Keratinocyte (primary cell): ENCODE measurements at regions not wholly inside any gene's neighbourhood (a gene's known extent, or its start where the extent isn't known, plus 50 kb on each side); places are given as distances from the start of the nearest gene placed in this dataset.

ENCODE experiments used
- CTCF ChIP-seq, 3 experiments: IDR thresholded peaks in 1 of 3; conservative IDR thresholded peaks in 1 of 3; optimal IDR thresholded peaks in 1 of 3; 2 replicates in 2 of 3; 3 replicates in 1 of 3; pipeline versions ENCODE3 to v1.5.1; 2011; ENCODE audit warnings: low read length in 3 of 3, mild to moderate bottlenecking in 3 of 3, moderate library complexity in 2 of 3, control low read depth in 1 of 3, inconsistent platforms in 1 of 3; ENCODE audit not compliant: insufficient read depth in 2 of 3; ENCODE audit errors: extremely low read depth in 1 of 3
- EZH2 ChIP-seq: IDR thresholded peaks from one replicate; pipeline ENCODE4 v1.6.1; 2012; ENCODE audit warnings: inconsistent platforms, mild to moderate bottlenecking, low read length, moderate library complexity

DNA sequence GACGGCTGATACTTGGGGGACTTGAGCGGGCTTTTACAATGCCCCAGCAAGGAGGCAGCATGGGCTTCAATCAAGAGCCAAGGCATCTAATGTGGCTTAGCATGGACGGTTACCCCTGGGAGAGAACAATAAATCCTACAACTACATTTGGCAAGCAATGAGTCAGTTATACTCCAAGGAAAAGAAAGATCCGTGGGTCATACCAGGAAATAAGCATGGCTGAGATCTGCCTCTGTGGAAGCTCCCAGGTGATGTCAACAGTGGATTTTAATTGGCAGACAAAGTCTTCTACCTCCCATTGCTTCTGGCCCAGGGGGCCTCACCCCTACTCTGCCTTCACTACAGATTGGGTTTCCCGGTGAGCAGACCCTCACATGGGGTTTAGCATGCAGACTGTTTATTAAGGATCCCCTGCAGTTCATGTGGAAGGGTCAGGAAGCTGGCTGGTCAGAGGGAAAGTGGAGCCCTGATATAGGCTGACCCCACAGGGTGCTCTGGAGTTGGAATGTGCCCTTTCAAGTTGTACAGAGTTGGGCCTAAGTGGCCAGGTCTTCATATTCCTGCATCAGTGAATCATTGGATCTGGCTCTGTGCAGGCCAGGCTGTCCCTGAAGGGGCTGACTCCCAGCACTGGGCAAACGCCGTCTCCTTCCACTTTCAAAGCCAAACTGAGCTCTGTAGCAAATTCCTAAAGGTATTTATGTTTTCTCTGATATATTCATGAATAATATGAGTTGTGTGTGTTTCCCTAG, 91.3 kb upstream of the GGTLC1 start:
- no peak for TF ChIP-seq CTCF (optimal IDR thresholded peaks at IDR 0.05 in 1 of 3, IDR thresholded peaks at IDR 0.05 in 1 of 3, conservative IDR thresholded peaks at IDR 0.05 in 1 of 3; ENCODE audit: extremely low read depth in 1 of 3, insufficient read depth in 2 of 3, low read length in 3 of 3)
- TF ChIP-seq EZH2 = no peak
